PC-9 (cell line): ENCODE measurements at regions not wholly inside any gene's neighbourhood (a gene's known extent, or its start where the extent isn't known, plus 50 kb on each side); places are given as distances from the start of the nearest gene placed in this dataset.

Source experiments
- CTCF ChIP-seq: fragments of 200-600 bp; sonication (generic); conservative IDR thresholded peaks from 2 replicates; pipeline ENCODE4 v1.6.1; 2017; ENCODE audit warnings: mixed run types, antibody characterized with exemption, mild to moderate bottlenecking, moderate library complexity
- EZH2 ChIP-seq: fragments of 200-600 bp; sonication (generic); IDR thresholded peaks from 2 replicates; pipeline ENCODE4 v1.8.0; 2017; ENCODE audit warnings: antibody characterized with exemption, low read depth

- TF ChIP-seq CTCF (no peak), EZH2 (no peak)
Measured at GRCh38 chr15:38862099-38862498, 297.5 kb upstream of the RASGRP1 start.
